ENCODE measurements at regions not wholly inside any gene's neighbourhood (a gene's known extent, or its start where the extent isn't known, plus 50 kb on each side); places are given as distances from the start of the nearest gene placed in this dataset.

DNA sequence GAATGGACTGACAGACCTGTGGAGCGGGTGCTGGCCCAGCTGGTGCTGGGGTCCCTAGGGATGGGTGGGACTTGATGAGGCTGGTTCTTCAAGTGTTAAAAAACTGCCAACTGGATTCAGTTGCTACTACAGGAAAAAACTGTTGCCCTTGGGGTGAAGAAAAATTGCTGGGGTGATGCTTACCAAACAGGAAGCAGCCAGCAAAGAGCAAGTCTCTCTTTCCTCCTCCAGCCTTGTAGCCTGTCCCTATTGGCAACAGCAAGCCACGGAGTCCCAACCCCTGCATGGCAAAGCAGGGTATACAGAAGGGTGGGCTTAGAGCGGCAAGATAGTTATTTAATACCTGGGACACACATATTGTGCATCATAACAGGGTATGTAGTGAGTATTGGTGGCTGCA lies 60.1 kb upstream of the ATP8A1 start:
- no peak overlapping the region for H3K4me2 ChIP-seq (ENCODE audit: low read depth, low read length, poor library complexity, severe bottlenecking)
- no peak overlapping the region for H3K4me3 ChIP-seq (ENCODE audit: insufficient read depth, low read length, poor library complexity, severe bottlenecking)
- no peaks in the 10 kb centered on the region for H3K79me2 ChIP-seq (ENCODE audit: insufficient read depth, low read length)
- H3K9ac ChIP-seq (ENCODE audit: low read length), result no peak overlapping the region
- no peaks in the 10 kb centered on the region for H4K20me1 ChIP-seq (ENCODE audit: low read depth, low read length)
- no peaks in the 10 kb centered on the region for H3K9me2 ChIP-seq (replicated peaks; ENCODE audit: insufficient read depth, low read length)
- H3K9me3 ChIP-seq (ENCODE audit: insufficient read depth, low read length), result no peaks in the 10 kb centered on the region
- H3K27me3 ChIP-seq (ENCODE audit: low read length), result no peaks in the 10 kb centered on the region
- TF ChIP-seq, protein P1, sequence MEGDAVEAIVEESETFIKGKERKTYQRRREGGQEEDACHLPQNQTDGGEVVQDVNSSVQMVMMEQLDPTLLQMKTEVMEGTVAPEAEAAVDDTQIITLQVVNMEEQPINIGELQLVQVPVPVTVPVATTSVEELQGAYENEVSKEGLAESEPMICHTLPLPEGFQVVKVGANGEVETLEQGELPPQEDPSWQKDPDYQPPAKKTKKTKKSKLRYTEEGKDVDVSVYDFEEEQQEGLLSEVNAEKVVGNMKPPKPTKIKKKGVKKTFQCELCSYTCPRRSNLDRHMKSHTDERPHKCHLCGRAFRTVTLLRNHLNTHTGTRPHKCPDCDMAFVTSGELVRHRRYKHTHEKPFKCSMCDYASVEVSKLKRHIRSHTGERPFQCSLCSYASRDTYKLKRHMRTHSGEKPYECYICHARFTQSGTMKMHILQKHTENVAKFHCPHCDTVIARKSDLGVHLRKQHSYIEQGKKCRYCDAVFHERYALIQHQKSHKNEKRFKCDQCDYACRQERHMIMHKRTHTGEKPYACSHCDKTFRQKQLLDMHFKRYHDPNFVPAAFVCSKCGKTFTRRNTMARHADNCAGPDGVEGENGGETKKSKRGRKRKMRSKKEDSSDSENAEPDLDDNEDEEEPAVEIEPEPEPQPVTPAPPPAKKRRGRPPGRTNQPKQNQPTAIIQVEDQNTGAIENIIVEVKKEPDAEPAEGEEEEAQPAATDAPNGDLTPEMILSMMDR (IDR thresholded peaks at IDR 0.05; ENCODE audit: insufficient read depth, low read length, poor library complexity, severe bottlenecking), result no peak
- TF ChIP-seq EZH2phosphoT487 (conservative IDR thresholded peaks at IDR 0.05; ENCODE audit: low read length), result no peak
- H3K27ac ChIP-seq (ENCODE audit: low read depth, low read length), result no peak overlapping the region
- H3K36me3 ChIP-seq (ENCODE audit: low read length), result no peaks in the 10 kb centered on the region
- H3F3A ChIP-seq (ENCODE audit: insufficient read depth), result no peaks in the 10 kb centered on the region
- H2AFZ ChIP-seq (ENCODE audit: low read depth, low read length, severe bottlenecking), result no peak overlapping the region

DNA sequence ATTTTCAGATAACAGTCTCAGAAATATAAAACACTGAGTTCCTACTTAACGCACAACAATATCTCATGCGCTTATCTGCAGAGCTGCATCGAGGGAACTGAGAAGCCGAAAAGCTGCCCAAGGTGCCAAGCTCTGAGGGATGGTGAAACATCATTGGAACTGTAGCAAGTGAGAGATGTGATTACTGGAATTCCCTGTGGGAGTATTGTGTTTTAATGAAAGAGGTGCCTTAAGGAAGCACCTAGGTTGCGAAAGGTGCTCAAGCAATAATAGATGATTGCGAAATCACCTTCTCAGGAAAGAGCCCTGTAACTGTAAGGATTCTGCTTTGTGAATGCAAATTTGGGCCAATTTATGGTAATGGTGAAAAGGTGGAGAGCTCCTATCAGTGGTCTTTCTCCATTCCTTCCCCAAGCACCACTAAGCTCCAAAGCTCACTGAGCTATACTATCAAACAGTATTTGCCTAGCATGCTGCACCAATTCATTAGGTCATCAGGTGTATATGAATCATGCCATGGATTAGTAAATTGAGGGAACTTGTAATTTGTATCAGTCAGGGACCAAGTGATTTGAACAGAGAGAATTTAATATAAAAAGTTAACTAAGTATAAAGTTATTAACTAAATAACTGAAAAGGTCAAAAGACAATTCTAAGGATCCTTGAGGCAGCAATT lies 59.0 kb upstream of the ATP8A1 start:
- Histone ChIP-seq H2AFZ (ENCODE audit: low read depth, low read length, severe bottlenecking) (no peak overlapping the region), H3K27ac (ENCODE audit: low read depth, low read length) (no peak overlapping the region), H3K4me3 (ENCODE audit: insufficient read depth, low read length, poor library complexity, severe bottlenecking) (no peak overlapping the region), H3K27me3 (ENCODE audit: low read length) (no peaks in the 10 kb centered on the region), H3F3A (ENCODE audit: insufficient read depth) (no peaks in the 10 kb centered on the region), H3K36me3 (ENCODE audit: low read length) (no peaks in the 10 kb centered on the region), H4K20me1 (ENCODE audit: low read depth, low read length) (no peaks in the 10 kb centered on the region), H3K4me2 (ENCODE audit: low read depth, low read length, poor library complexity, severe bottlenecking) (no peak overlapping the region), H3K9ac (ENCODE audit: low read length) (no peak overlapping the region), H3K9me3 (ENCODE audit: insufficient read depth, low read length) (no peaks in the 10 kb centered on the region), H3K9me2 (replicated peaks; ENCODE audit: insufficient read depth, low read length) (no peaks in the 10 kb centered on the region), H3K79me2 (ENCODE audit: insufficient read depth, low read length) (no peaks in the 10 kb centered on the region)
- no peak for TF ChIP-seq EZH2phosphoT487 (conservative IDR thresholded peaks at IDR 0.05; ENCODE audit: low read length)
- TF ChIP-seq, protein P1 (IDR thresholded peaks at IDR 0.05; ENCODE audit: insufficient read depth, low read length, poor library complexity, severe bottlenecking), result no peak

DNA sequence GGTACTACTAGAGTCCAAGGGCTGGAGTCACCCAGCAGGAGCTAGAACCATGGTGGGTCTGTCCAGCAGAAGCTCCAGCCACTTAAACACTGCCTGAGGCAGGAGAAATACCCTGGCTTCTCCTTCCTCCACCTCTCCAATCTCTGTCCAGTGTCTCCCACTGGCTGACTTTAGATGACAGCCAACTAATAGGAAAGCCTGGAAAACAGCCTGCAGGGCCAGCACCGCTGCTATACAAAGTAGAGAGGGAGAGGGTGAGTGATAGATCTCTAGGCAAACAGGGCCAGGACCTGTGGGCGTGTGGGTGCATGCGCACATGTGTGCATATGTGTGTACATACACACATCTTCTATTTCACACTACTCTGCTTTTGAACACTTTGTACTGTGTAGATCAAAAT lies 56.5 kb upstream of the ATP8A1 start:
- Histone ChIP-seq H3K27me3 (ENCODE audit: low read length) (no peaks in the 10 kb centered on the region), H2AFZ (ENCODE audit: low read depth, low read length, severe bottlenecking) (no peak overlapping the region), H3K4me3 (ENCODE audit: insufficient read depth, low read length, poor library complexity, severe bottlenecking) (no peak overlapping the region), H3K79me2 (ENCODE audit: insufficient read depth, low read length) (no peaks in the 10 kb centered on the region), H3K27ac (ENCODE audit: low read depth, low read length) (no peak overlapping the region), H3F3A (ENCODE audit: insufficient read depth) (no peaks in the 10 kb centered on the region), H3K9me2 (replicated peaks; ENCODE audit: insufficient read depth, low read length) (no peaks in the 10 kb centered on the region), H3K36me3 (ENCODE audit: low read length) (no peaks in the 10 kb centered on the region), H3K4me2 (ENCODE audit: low read depth, low read length, poor library complexity, severe bottlenecking) (no peak overlapping the region), H3K9ac (ENCODE audit: low read length) (no peak overlapping the region), H3K9me3 (ENCODE audit: insufficient read depth, low read length) (no peaks in the 10 kb centered on the region), H4K20me1 (ENCODE audit: low read depth, low read length) (no peaks in the 10 kb centered on the region)
- no peak for TF ChIP-seq EZH2phosphoT487 (conservative IDR thresholded peaks at IDR 0.05; ENCODE audit: low read length)
- TF ChIP-seq, protein P1 (IDR thresholded peaks at IDR 0.05; ENCODE audit: insufficient read depth, low read length, poor library complexity, severe bottlenecking), result no peak
